Heart left ventricle (tissue), 16 donors: ENCODE measurements at regions not wholly inside any gene's neighbourhood (a gene's known extent, or its start where the extent isn't known, plus 50 kb on each side); places are given as distances from the start of the nearest gene placed in this dataset.

ENCODE experiments used
- ATAC-seq, 4 donors: fragments of 200-7000 bp; cut with Tn5 transposase; one replicate each; pipeline ENCODE4 v1.9.1; 2020 to 2022; ENCODE audit warnings: moderate library complexity in 4 of 4, mild to moderate bottlenecking in 3 of 4, moderate number of reproducible peaks in 1 of 4
- DNase-seq, 5 donors: peaks; one replicate each; pipeline ENCODE4 v3.0.0-alpha.2; 2020
- H3K27ac ChIP-seq, 12 donors: fragments of 200-600 bp; sonication (generic) in 4 of 12; one replicate each; pipeline versions ENCODE4 v1.5.0 to v1.8.0; 2016 to 2022; ENCODE audit warnings: mild to moderate bottlenecking in 2 of 12
- H3K27me3 ChIP-seq, 9 donors: fragments of 200-600 bp; sonication (generic) in 2 of 9; one replicate each; pipeline versions ENCODE4 v1.5.1 to v1.8.0; 2016 to 2022; ENCODE audit warnings: mild to moderate bottlenecking in 3 of 9
- H3K36me3 ChIP-seq, 9 donors: fragments of 200-600 bp; sonication (generic) in 2 of 9; one replicate each; pipeline versions ENCODE4 v1.5.0 to v1.8.0; 2018 to 2022; ENCODE audit warnings: mild to moderate bottlenecking in 2 of 9
- H3K4me1 ChIP-seq, 12 donors: fragments of 200-600 bp; sonication (generic) in 4 of 12; one replicate each; pipeline versions ENCODE4 v1.5.0 to v1.8.0; 2016 to 2022; ENCODE audit warnings: mild to moderate bottlenecking in 3 of 12
- H3K4me3 ChIP-seq, 12 donors: fragments of 200-600 bp; sonication (generic) in 4 of 12; one replicate each; pipeline versions ENCODE4 v1.5.0 to v1.8.0; 2017 to 2022; ENCODE audit warnings: mild to moderate bottlenecking in 9 of 12, moderate library complexity in 4 of 12
- H3K9me3 ChIP-seq, 12 donors: fragments of 200-600 bp; sonication (generic) in 4 of 12; one replicate each; pipeline versions ENCODE4 v1.5.0 to v1.8.0; 2016 to 2022; ENCODE audit warnings: mild to moderate bottlenecking in 1 of 12
- POLR2A ChIP-seq, 2 donors: fragments of 450-650 bp; IDR thresholded peaks; one replicate each; pipeline ENCODE4 v1.6.1; 2017; ENCODE audit warnings: antibody characterized with exemption in 2 of 2, mild to moderate bottlenecking in 2 of 2, moderate library complexity in 2 of 2
- WGBS, 4 donors: extraction: QIAGEN DNeasy Blood & Tissue Kit in 2 of 4; methylation state at CpG; one replicate each; pipeline versions ENCODE4 v1.1.5 to v1.1.7; 2013 to 2018; 5-methylcytosine and 5-hydroxymethylcytosine counted together
- intact Hi-C, 10 donors: fragments of 100-400 bp; cut with DNase I; formaldehyde crosslinking; loops; one replicate each; pipeline versions ENCODE4 v1.11.1 to v1.14.2; 2022
- TF ChIP-seq, protein P1 (sequence below), 12 donors: fragments of 200-600 bp; sonication (generic) in 4 of 12; IDR thresholded peaks; one replicate each; pipeline versions ENCODE4 v1.5.0 to v1.8.0; 2018 to 2022; ENCODE audit warnings: antibody characterized with exemption in 12 of 12, mild to moderate bottlenecking in 5 of 12
- donor health status: ischemic (EF 13 %, LVEDD 7.1; RV severe dilation, severe dysfunction).
- donor health status: healthy with polysubstance abuse.
- donor health status: DM: no; HTN: yes; CAD: no.
- donor health status: DM: no; HTN: no; CAD: no.
- donor health status: ischemic (EF 25% LVEDD 6.9; RV normal size, moderate dysfunction).
- donor health status: ischemic (EF 25% LVEDD 5.7; RV mildly dilated, moderate dysfunction).
- donor health status: healthy.
- donor health status: DM: yes; HTN: yes; CAD: no.
- donor health status: ischemic (EF 35%, LVEDD 5.7; RV mildly dilated, moderate dysfunction).
- donor health status: nonischemic (EF 11% LVEDD 7.7; RV severe dilation, severe dysfunction).
- donor health status: DM: yes; HTN: yes; CAD: no.
- donor health status: PGD.
- donor health status: ischemic (EF 29% LVEDD 5.4; RV normal size, mild dysfunction).
- donor health status: nonischemic (EF 23%, LVEDD 6.1; RV moderate dilation, normal function).

- WGBS, 4 donors: 88 to 90% (median 89%) methylated on average over 24 of the region's 24 CpGs
These were observed 95.0 kb upstream of the CCDC68 start for GRCh38 chr18:55054021-55054990.

GRCh38 chr18:55048892-55049291, 89.6 kb upstream of the CCDC68 start:
- 82 to 88% (median 84%) methylated on average over 3 of the region's 3 CpGs for WGBS, 4 donors
- ATAC-seq (no peak), DNase-seq (no peak)
- H3K27me3 ChIP-seq: no peaks in the 10 kb centered on the region
- H3K4me3 ChIP-seq: no peak overlapping the region
- H3K9me3 ChIP-seq: peaks cover 0 to 5% (median 0%) of the 10 kb centered on the region in 12 donors
- intact Hi-C loops: no loop called here
- no peak for TF ChIP-seq POLR2A (IDR thresholded peaks at IDR 0.05)
- TF ChIP-seq, protein P1, sequence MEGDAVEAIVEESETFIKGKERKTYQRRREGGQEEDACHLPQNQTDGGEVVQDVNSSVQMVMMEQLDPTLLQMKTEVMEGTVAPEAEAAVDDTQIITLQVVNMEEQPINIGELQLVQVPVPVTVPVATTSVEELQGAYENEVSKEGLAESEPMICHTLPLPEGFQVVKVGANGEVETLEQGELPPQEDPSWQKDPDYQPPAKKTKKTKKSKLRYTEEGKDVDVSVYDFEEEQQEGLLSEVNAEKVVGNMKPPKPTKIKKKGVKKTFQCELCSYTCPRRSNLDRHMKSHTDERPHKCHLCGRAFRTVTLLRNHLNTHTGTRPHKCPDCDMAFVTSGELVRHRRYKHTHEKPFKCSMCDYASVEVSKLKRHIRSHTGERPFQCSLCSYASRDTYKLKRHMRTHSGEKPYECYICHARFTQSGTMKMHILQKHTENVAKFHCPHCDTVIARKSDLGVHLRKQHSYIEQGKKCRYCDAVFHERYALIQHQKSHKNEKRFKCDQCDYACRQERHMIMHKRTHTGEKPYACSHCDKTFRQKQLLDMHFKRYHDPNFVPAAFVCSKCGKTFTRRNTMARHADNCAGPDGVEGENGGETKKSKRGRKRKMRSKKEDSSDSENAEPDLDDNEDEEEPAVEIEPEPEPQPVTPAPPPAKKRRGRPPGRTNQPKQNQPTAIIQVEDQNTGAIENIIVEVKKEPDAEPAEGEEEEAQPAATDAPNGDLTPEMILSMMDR (IDR thresholded peaks at IDR 0.05): no peak
- H3K27ac ChIP-seq: no peak overlapping the region
- H3K36me3 ChIP-seq: no peaks in the 10 kb centered on the region
- no peaks in the 10 kb centered on the region for H3K4me1 ChIP-seq

More at GRCh38 chr18:55054021-55054990, 95.0 kb upstream of the CCDC68 start:
- no peaks in the 10 kb centered on the region for H3K9me3 ChIP-seq
- H3K4me1 ChIP-seq: no peaks in the 10 kb centered on the region
- ATAC-seq (no peak), DNase-seq (no peak)
- H3K27me3 ChIP-seq: no peaks in the 10 kb centered on the region
- H3K36me3 ChIP-seq: no peaks in the 10 kb centered on the region
- H3K27ac ChIP-seq: no peak overlapping the region
- intact Hi-C loops: no loop called here
- no peak for TF ChIP-seq POLR2A (IDR thresholded peaks at IDR 0.05)
- TF ChIP-seq, protein P1 (IDR thresholded peaks at IDR 0.05): no peak
- no peak overlapping the region for H3K4me3 ChIP-seq

GRCh38 chr18:55047546-55047945, 88.3 kb upstream of the CCDC68 start:
- intact Hi-C loops: no loop called here
- H3K27me3 ChIP-seq: no peaks in the 10 kb centered on the region
- 84 to 95% (median 90%) methylated on average over 2 of the region's 2 CpGs for WGBS, 4 donors
- H3K4me3 ChIP-seq: no peak overlapping the region
- H3K9me3 ChIP-seq: peaks cover 0 to 5% (median 0%) of the 10 kb centered on the region in 12 donors
- H3K27ac ChIP-seq: no peak overlapping the region
- no peak for TF ChIP-seq POLR2A (IDR thresholded peaks at IDR 0.05)
- ATAC-seq (no peak), DNase-seq (no peak)
- H3K36me3 ChIP-seq: no peaks in the 10 kb centered on the region
- no peaks in the 10 kb centered on the region for H3K4me1 ChIP-seq

DNA sequence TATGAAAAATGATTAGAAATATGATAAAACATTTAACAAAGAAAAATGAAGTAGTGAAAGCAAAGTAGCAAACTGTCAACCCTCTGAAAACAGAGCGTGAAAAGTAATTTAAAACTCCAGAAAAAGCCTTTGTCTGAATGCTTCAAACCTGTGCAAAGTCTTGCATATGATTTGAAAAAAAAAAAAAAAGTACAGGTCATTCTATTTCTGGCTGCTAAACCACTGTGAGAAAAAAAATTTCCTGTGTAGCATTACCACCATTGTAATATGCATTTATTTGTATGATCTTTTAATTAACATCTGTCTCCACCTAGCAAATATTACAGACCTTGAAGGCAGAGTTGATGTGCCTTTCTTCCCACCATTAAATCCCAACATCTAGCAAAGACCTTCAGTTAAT, 82.1 kb upstream of the CCDC68 start:
- no peak overlapping the region for H3K27ac ChIP-seq
- no peak overlapping the region for H3K4me3 ChIP-seq
- no peak for DNase-seq
- H3K36me3 ChIP-seq: no peaks in the 10 kb centered on the region
- TF ChIP-seq, protein P1 (IDR thresholded peaks at IDR 0.05): no peak
- TF ChIP-seq POLR2A (IDR thresholded peaks at IDR 0.05): no peak
- 86 to 91% (median 87%) methylated on average over 1 of the region's 1 CpG for WGBS, 4 donors
- H3K27me3 ChIP-seq: no peaks in the 10 kb centered on the region
- intact Hi-C loops: no loop called here
- peaks cover 0 to 2% (median 0%) of the 10 kb centered on the region in 12 donors for H3K9me3 ChIP-seq
- H3K4me1 ChIP-seq: no peaks in the 10 kb centered on the region
- no peak for ATAC-seq
